IMR-90 (cell line): ENCODE measurements at regions not wholly inside any gene's neighbourhood (a gene's known extent, or its start where the extent isn't known, plus 50 kb on each side); places are given as distances from the start of the nearest gene placed in this dataset.

Source experiments
- ATAC-seq: fragments of 200-7000 bp; cut with Tn5 transposase; 2 replicates; pipeline ENCODE4 v1.9.1; 2020; ENCODE audit warnings: low read depth, mild to moderate bottlenecking, moderate library complexity
- BruUV-seq: library from RNA; stranded (reverse); fragments of 400-500 nt; replicated peaks from 2 replicates; lab custom pipeline; 2021; lab: Mats Ljungman, UMichigan
- CTCF ChIA-PET: fragments of 300-600 bp; formaldehyde crosslinking; extraction: SDS; loops from one replicate; lab custom pipeline; 2021; ENCODE audit warnings: antibody characterized with exemption; lab: Yijun Ruan, JAX
- POLR2A ChIA-PET: fragments of 300-600 bp; sonication (Branson Sonifier 250); formaldehyde crosslinking; loops from one replicate; lab custom pipeline; 2022; ENCODE audit warnings: antibody characterized with exemption; ENCODE audit not compliant: unreplicated experiment; lab: Charles Lee
- DNase-seq: peaks from one replicate; pipeline ENCODE4 v3.0.0; 2013
- H2AFZ ChIP-seq: replicated peaks from 2 replicates; pipeline ENCODE3; 2013; ENCODE audit warnings: low read length, mild to moderate bottlenecking; ENCODE audit not compliant: poor library complexity
- H2AK5ac ChIP-seq: 2 replicates; pipeline ENCODE4 v1.6.1; 2013; ENCODE audit warnings: low read depth, low read length, inconsistent platforms
- H2AK9ac ChIP-seq: replicated peaks from 2 replicates; pipeline ENCODE3; 2013; ENCODE audit warnings: mild to moderate bottlenecking, low read depth, low read length, moderate library complexity; ENCODE audit not compliant: poor library complexity
- H2BK120ac ChIP-seq: 2 replicates; pipeline ENCODE4 v1.6.1; 2013; ENCODE audit warnings: low read depth, low read length, inconsistent platforms
- H2BK15ac ChIP-seq: 3 replicates; pipeline ENCODE4 v1.6.1; 2013; ENCODE audit warnings: low read depth, low read length, inconsistent platforms
- H2BK20ac ChIP-seq: 2 replicates; pipeline ENCODE4 v1.6.1; 2013; ENCODE audit warnings: low read depth, mild to moderate bottlenecking, inconsistent platforms, low read length, moderate library complexity
- H2BK5ac ChIP-seq: 2 replicates; pipeline ENCODE4 v1.6.1; 2013; ENCODE audit warnings: mild to moderate bottlenecking, low read depth, low read length, inconsistent platforms; ENCODE audit not compliant: poor library complexity, severe bottlenecking
- H3K14ac ChIP-seq: replicated peaks from 2 replicates; pipeline ENCODE4 v1.6.1; 2013; ENCODE audit warnings: low read depth, low read length, inconsistent platforms
- H3K18ac ChIP-seq: 2 replicates; pipeline ENCODE4 v1.6.1; 2013; ENCODE audit warnings: low read depth, low read length, control low read depth
- H3K23ac ChIP-seq: 2 replicates; pipeline ENCODE4 v1.6.1; 2013; ENCODE audit warnings: low read depth, low read length, inconsistent platforms
- H3K27ac ChIP-seq: 2 replicates; pipeline ENCODE4 v1.5.1; 2013; ENCODE audit warnings: mild to moderate bottlenecking, control low read depth, low read length; ENCODE audit not compliant: insufficient read depth
- H3K27me3 ChIP-seq: 2 replicates; pipeline ENCODE4 v1.6.1; 2013; ENCODE audit warnings: low read length; ENCODE audit not compliant: control insufficient read depth, insufficient read depth
- H3K36me3 ChIP-seq: 2 replicates; pipeline ENCODE4 v1.6.1; 2013; ENCODE audit warnings: low read length, mixed read lengths; ENCODE audit not compliant: control insufficient read depth, insufficient read depth
- H3K4ac ChIP-seq: 2 replicates; pipeline ENCODE4 v1.6.1; 2013; ENCODE audit warnings: low read depth, low read length, inconsistent platforms
- H3K4me1 ChIP-seq: 2 replicates; pipeline ENCODE4 v1.6.1; 2013; ENCODE audit warnings: low read length, mixed read lengths; ENCODE audit not compliant: control insufficient read depth, insufficient read depth
- H3K4me2 ChIP-seq: 2 replicates; pipeline ENCODE4 v1.6.1; 2013; ENCODE audit warnings: low read depth, mild to moderate bottlenecking, control low read depth, low read length, moderate library complexity
- H3K4me3 ChIP-seq: 2 replicates; pipeline ENCODE4 v1.5.1; 2013; ENCODE audit warnings: low read depth, mild to moderate bottlenecking, control low read depth, low read length, moderate library complexity; ENCODE audit not compliant: insufficient read depth
- H3K56ac ChIP-seq: 2 replicates; pipeline ENCODE4 v1.6.1; 2013; ENCODE audit warnings: low read length, inconsistent platforms; ENCODE audit not compliant: insufficient read depth; ENCODE audit errors: extremely low read depth
- H3K79me1 ChIP-seq, 2 experiments: 2 replicates each; pipeline ENCODE4 v1.6.1; 2013; ENCODE audit warnings: low read length in 2 of 2, inconsistent platforms in 1 of 2, low read depth in 1 of 2
- H3K9ac ChIP-seq: 2 replicates; pipeline ENCODE4 v1.6.1; 2013; ENCODE audit warnings: low read depth, low read length, control low read depth
- H3K9me1 ChIP-seq: 2 replicates; pipeline ENCODE4 v1.6.1; 2013; ENCODE audit warnings: low read length, inconsistent platforms; ENCODE audit not compliant: insufficient read depth
- H3K9me3 ChIP-seq: 2 replicates; pipeline ENCODE4 v1.6.1; 2013; ENCODE audit warnings: low read length; ENCODE audit not compliant: control insufficient read depth, insufficient read depth
- H4K20me1 ChIP-seq: 2 replicates; pipeline ENCODE4 v1.6.1; 2013; ENCODE audit warnings: low read length, inconsistent platforms; ENCODE audit not compliant: insufficient read depth
- H4K5ac ChIP-seq: 2 replicates; pipeline ENCODE4 v1.6.1; 2013; ENCODE audit warnings: mild to moderate bottlenecking, low read depth, low read length, control low read depth
- H4K8ac ChIP-seq, 2 experiments: 2 replicates each; pipeline ENCODE4 v1.6.1; 2013; ENCODE audit warnings: low read depth in 2 of 2, low read length in 2 of 2, control low read depth in 1 of 2, inconsistent platforms in 1 of 2
- H4K91ac ChIP-seq: 2 replicates; pipeline ENCODE4 v1.6.1; 2013; ENCODE audit warnings: low read depth, low read length, inconsistent platforms; ENCODE audit not compliant: insufficient read depth
- MAFK ChIP-seq: IDR thresholded peaks from 2 replicates; pipeline ENCODE4 v1.6.1; 2012; ENCODE audit warnings: low read depth, low read length, improper control_type of control experiment
- WGBS, 2 experiments: methylation state at CpG; one replicate each; pipeline versions ENCODE4 v1.1.5 to v1.1.7; 2013; ENCODE audit warnings: missing lambda C conversion rate in 2 of 2; ENCODE audit not compliant: insufficient read length in 1 of 2; ENCODE audit errors: extremely low coverage in 2 of 2; 5-methylcytosine and 5-hydroxymethylcytosine counted together
- dilution Hi-C: fragments of 300-500 bp; cut with HindIII; formaldehyde crosslinking; loops from one replicate; pipeline ENCODE4 v1.14.3; 2018; ENCODE audit warnings: low sequenced_read_pairs; ENCODE audit not compliant: unreplicated experiment
- in situ Hi-C: fragments of 300-500 bp; cut with MboI; formaldehyde crosslinking; loops from 3 replicates; pipeline ENCODE4 v1.14.3; 2019; ENCODE audit warnings: low sequenced_read_pairs, inconsistent platforms, mixed read lengths
- intact Hi-C: fragments of 100-400 bp; cut with micrococcal nuclease; formaldehyde crosslinking; loops from 2 replicates; pipeline ENCODE4 v1.10.0; 2022

DNA sequence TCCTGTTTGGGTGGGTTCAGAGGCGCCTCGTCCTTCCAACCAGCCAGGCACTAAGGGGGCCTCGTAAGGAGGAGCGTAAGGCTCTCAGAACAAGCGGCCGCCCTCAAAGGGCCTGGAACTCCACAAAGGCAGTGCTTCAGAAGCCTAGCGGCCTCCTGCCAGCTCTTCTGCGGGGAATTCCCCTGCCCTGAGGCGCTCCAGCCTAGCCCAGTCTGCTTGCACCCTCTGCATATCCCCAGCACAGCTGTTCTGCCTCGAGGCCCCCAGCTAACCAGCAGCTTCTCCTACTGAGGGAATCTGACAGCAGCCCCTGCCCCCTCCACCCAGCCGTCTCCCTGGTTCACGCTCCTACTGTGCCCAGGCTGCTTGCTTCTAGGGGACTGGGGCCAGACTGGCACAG is 265.9 kb downstream of the TFCP2L1 start:
- 31% methylated on average over 7 of the region's 12 CpGs; no CpG with 5 or more reads in 1 of the 2 experiments for WGBS, 2 experiments
- Histone ChIP-seq H3K36me3 (no peaks in the 10 kb centered on the region), H3K79me1 (no peaks in the 10 kb centered on the region), H3K9ac (no peak overlapping the region), H3K4me1 (no peaks in the 10 kb centered on the region), H3K4me3 (no peak overlapping the region), H4K20me1 (no peaks in the 10 kb centered on the region), H3K14ac (no peak overlapping the region), H4K8ac (no peak overlapping the region), H4K91ac (no peak overlapping the region), H2BK5ac (no peak overlapping the region), H3K27me3 (peaks cover 41% of the 10 kb centered on the region), H2AK9ac (no peak overlapping the region), H4K5ac (no peak overlapping the region), H3K4me2 (no peak overlapping the region), H3K23ac (no peak overlapping the region), H3K9me3 (peaks cover 5% of the 10 kb centered on the region), H2AFZ (peak overlapping the region; percentile 76), H2AK5ac (no peak overlapping the region), H3K9me1 (no peaks in the 10 kb centered on the region), H3K4ac (no peak overlapping the region), H2BK15ac (no peak overlapping the region), H3K56ac (no peak overlapping the region), H3K27ac (no peak overlapping the region), H3K18ac (no peak overlapping the region), H2BK20ac (no peak overlapping the region), H2BK120ac (no peak overlapping the region)
- no TSS peak for BruUV-seq
- dilution Hi-C loops: no loop called here
- POLR2A ChIA-PET: no interaction called here
- DNase-seq: peak; percentile 8
- CTCF ChIA-PET: no interaction called here
- TF ChIP-seq MAFK: no peak
- in situ Hi-C loops: no loop called here
- intact Hi-C loops: no loop called here
- peak; percentile 31 for ATAC-seq
